Ishikawa (cell line): ENCODE measurements at regions not wholly inside any gene's neighbourhood (a gene's known extent, or its start where the extent isn't known, plus 50 kb on each side); places are given as distances from the start of the nearest gene placed in this dataset.
A peak's percentile ranks its signal among the peaks of the same experiment; 100 is the strongest.

Source experiments
- CEBPB ChIP-seq: IDR thresholded peaks from 2 replicates; pipeline ENCODE4 v1.6.1; 2012
- CREB1 ChIP-seq: IDR thresholded peaks from 2 replicates; pipeline ENCODE4 v1.6.1; 2012; ENCODE audit warnings: low read depth
- EGR1 ChIP-seq: IDR thresholded peaks from 2 replicates; pipeline ENCODE4 v1.6.1; 2012
- EP300 ChIP-seq: IDR thresholded peaks from 2 replicates; pipeline ENCODE4 v1.6.1; 2012; ENCODE audit warnings: borderline replicate concordance
- FOXM1 ChIP-seq: IDR thresholded peaks from 2 replicates; pipeline ENCODE4 v1.6.1; 2012; ENCODE audit warnings: low read depth, borderline replicate concordance
- MAX ChIP-seq: IDR thresholded peaks from 2 replicates; pipeline ENCODE4 v1.6.1; 2012
- NFIC ChIP-seq: IDR thresholded peaks from 2 replicates; pipeline ENCODE4 v1.6.1; 2012
- RAD21 ChIP-seq: IDR thresholded peaks from 2 replicates; pipeline ENCODE4 v1.6.1; 2012; ENCODE audit warnings: low read depth
- REST ChIP-seq: IDR thresholded peaks from 2 replicates; pipeline ENCODE4 v1.6.1; 2012; ENCODE audit warnings: low read depth, mild to moderate bottlenecking
- TAF1 ChIP-seq: IDR thresholded peaks from 2 replicates; pipeline ENCODE4 v1.6.1; 2012; ENCODE audit warnings: low read depth, mild to moderate bottlenecking
- TCF12 ChIP-seq: IDR thresholded peaks from 2 replicates; pipeline ENCODE4 v1.6.1; 2012; ENCODE audit warnings: low read depth
- TEAD4 ChIP-seq: IDR thresholded peaks from 2 replicates; pipeline ENCODE4 v1.6.1; 2012
- USF1 ChIP-seq: IDR thresholded peaks from 2 replicates; pipeline ENCODE4 v1.6.1; 2012
- YY1 ChIP-seq: IDR thresholded peaks from 2 replicates; pipeline ENCODE4 v1.6.1; 2012; ENCODE audit warnings: low read depth
- ZBTB7A ChIP-seq: IDR thresholded peaks from 2 replicates; pipeline ENCODE4 v1.6.1; 2012; ENCODE audit warnings: low read depth

- TF ChIP-seq NFIC (no peak), CEBPB (no peak), TEAD4 (no peak), EGR1 (no peak)
Observed at GRCh38 chr2:150146879-150147278, 340.6 kb downstream of the RND3 start.

GRCh38 chr2:150145299-150145692, 342.2 kb downstream of the RND3 start:
- TF ChIP-seq RAD21 (no peak), CREB1 (no peak), EP300 (no peak), EGR1 (no peak)

GRCh38 chr2:150144546-150145298, 342.7 kb downstream of the RND3 start:
- no peak for TF ChIP-seq TEAD4
- no peak for TF ChIP-seq CEBPB
- no peak for TF ChIP-seq RAD21
- TF ChIP-seq ZBTB7A, result no peak
- no peak for TF ChIP-seq TCF12
- no peak for TF ChIP-seq NFIC
- TF ChIP-seq CREB1, result no peak
- TF ChIP-seq FOXM1, result no peak
- no peak for TF ChIP-seq MAX
- no peak for TF ChIP-seq TAF1
- no peak for TF ChIP-seq YY1
- no peak for TF ChIP-seq USF1
- no peak for TF ChIP-seq EGR1
- TF ChIP-seq REST, result no peak
- no peak for TF ChIP-seq EP300

GRCh38 chr2:150143087-150143536, 344.4 kb downstream of the RND3 start:
- TF ChIP-seq ZBTB7A (no peak), YY1 (no peak), USF1 (no peak), CEBPB (no peak), EGR1 (no peak)

- TF ChIP-seq EP300 (peak; percentile 59; the same call in 1 of the 2 replicates), TEAD4 (peak; percentile 50; the same call in 1 of the 2 replicates), MAX (no peak)
Observed at GRCh38 chr2:150142561-150142960, 344.9 kb downstream of the RND3 start.

GRCh38 chr2:150141226-150142001, 346.1 kb downstream of the RND3 start:
- no peak for TF ChIP-seq ZBTB7A
- TF ChIP-seq REST, result no peak
- TF ChIP-seq NFIC, result no peak
- no peak for TF ChIP-seq TEAD4
- no peak for TF ChIP-seq TAF1
- no peak for TF ChIP-seq CEBPB
- no peak for TF ChIP-seq CREB1
- TF ChIP-seq EGR1, result no peak
- no peak for TF ChIP-seq TCF12
- no peak for TF ChIP-seq MAX
- TF ChIP-seq YY1, result no peak
- TF ChIP-seq RAD21, result no peak
- no peak for TF ChIP-seq EP300
- no peak for TF ChIP-seq USF1
- no peak for TF ChIP-seq FOXM1
